ENCODE measurements at regions not wholly inside any gene's neighbourhood (a gene's known extent, or its start where the extent isn't known, plus 50 kb on each side); places are given as distances from the start of the nearest gene placed in this dataset.

DNA sequence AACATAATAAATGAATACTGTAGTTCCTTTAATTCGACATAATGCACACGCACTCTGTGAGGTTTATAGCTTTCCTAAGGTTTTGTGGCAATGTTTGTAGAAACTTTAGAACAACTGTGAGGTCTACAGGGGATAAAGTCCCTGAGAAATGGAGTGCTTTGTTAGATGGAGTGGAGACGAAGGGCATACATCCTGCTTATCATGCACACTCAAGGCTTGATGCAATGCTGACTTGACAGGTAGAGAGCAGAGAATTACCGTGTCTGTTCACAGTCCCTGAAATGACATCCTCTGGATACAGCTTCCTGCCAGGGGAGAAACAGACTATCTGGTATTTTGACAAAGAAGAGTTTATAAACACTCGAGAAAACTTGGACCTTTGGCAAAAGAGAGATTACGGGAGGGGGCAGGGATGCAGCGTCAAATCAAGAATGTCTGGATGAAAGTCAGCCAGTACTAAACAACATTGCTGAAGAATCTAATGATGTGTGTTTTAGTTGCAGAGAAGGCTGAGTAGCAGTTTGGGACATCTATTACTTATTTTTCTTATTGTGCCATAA, 766.9 kb upstream of the ZEB2 start:
- no peak overlapping the region for H3K27ac ChIP-seq
- H3K9me3 ChIP-seq: no peaks in the 10 kb centered on the region
- intact Hi-C loops (cut with DNase I): no loop called here
- no peak for DNase-seq
- H3K36me3 ChIP-seq: no peaks in the 10 kb centered on the region
- H3K27me3 ChIP-seq: no peaks in the 10 kb centered on the region
- 68 to 70% methylated on average over 7 of the region's 7 CpGs for WGBS, 2 donors
- no peak for TF ChIP-seq POLR2A (IDR thresholded peaks at IDR 0.05)
- TF ChIP-seq POLR2AphosphoS5 (IDR thresholded peaks at IDR 0.05): no peak
- TF ChIP-seq EP300 (IDR thresholded peaks at IDR 0.05): no peak
- TF ChIP-seq, protein P1, sequence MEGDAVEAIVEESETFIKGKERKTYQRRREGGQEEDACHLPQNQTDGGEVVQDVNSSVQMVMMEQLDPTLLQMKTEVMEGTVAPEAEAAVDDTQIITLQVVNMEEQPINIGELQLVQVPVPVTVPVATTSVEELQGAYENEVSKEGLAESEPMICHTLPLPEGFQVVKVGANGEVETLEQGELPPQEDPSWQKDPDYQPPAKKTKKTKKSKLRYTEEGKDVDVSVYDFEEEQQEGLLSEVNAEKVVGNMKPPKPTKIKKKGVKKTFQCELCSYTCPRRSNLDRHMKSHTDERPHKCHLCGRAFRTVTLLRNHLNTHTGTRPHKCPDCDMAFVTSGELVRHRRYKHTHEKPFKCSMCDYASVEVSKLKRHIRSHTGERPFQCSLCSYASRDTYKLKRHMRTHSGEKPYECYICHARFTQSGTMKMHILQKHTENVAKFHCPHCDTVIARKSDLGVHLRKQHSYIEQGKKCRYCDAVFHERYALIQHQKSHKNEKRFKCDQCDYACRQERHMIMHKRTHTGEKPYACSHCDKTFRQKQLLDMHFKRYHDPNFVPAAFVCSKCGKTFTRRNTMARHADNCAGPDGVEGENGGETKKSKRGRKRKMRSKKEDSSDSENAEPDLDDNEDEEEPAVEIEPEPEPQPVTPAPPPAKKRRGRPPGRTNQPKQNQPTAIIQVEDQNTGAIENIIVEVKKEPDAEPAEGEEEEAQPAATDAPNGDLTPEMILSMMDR (IDR thresholded peaks at IDR 0.05): no peak
- H3K4me1 ChIP-seq: no peaks in the 10 kb centered on the region
- no peak overlapping the region for H3K4me3 ChIP-seq

DNA sequence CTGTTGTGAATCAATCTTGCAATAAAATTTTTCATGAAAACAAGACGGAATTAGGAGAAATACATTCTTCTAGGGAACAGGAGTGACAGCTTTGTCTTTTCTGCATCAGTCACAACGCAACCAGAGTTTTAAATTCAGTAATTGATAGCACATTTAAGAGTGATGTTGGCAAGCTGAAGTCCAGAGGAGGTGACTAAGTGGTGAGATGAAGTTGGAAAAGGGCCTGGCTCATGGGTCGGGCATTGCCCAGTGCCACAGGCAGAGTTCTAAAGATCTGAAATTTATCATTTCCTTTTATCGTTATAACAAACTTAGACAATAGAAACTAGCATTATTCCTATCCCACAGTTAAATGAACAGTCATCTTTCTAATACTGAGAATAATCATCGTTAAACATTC, 764.6 kb upstream of the ZEB2 start:
- WGBS, 2 donors: 74 to 92% methylated on average over 5 of the region's 5 CpGs
- Histone ChIP-seq H3K4me3 (no peak overlapping the region), H3K9me3 (no peaks in the 10 kb centered on the region), H3K36me3 (no peaks in the 10 kb centered on the region), H3K4me1 (no peaks in the 10 kb centered on the region), H3K27me3 (no peaks in the 10 kb centered on the region), H3K27ac (no peak overlapping the region)
- no peak for DNase-seq
- intact Hi-C loops (cut with DNase I): no loop called here
- TF ChIP-seq, protein P1 (IDR thresholded peaks at IDR 0.05): no peak

DNA sequence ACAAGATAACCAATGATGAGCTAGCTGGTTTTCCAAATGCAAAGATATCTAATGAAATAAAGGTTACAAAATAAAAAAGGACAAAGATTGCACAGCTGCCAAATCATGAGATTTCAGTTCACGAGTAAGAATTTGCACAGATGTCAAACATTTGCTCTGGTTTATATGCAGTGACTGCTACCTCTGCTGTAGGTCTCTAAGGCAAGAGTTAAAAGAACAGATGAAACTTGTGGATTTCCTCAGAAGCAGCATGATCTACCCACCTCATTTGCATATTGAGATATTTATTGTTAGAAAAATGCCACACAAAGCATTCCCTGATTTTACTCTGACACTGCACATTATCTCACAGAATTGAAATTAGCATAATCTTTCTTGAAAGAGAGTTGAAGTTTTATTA, 763.2 kb upstream of the ZEB2 start:
- Histone ChIP-seq H3K27ac (no peak overlapping the region), H3K9me3 (no peaks in the 10 kb centered on the region), H3K4me3 (no peak overlapping the region), H3K4me1 (no peaks in the 10 kb centered on the region), H3K36me3 (no peaks in the 10 kb centered on the region), H3K27me3 (no peaks in the 10 kb centered on the region)
- WGBS, 2 donors: 31 to 56% methylated on average over 1 of the region's 1 CpG
- intact Hi-C loops (cut with DNase I): no loop called here
- no peak for DNase-seq
- TF ChIP-seq POLR2AphosphoS5 (IDR thresholded peaks at IDR 0.05): no peak
- TF ChIP-seq, protein P1 (IDR thresholded peaks at IDR 0.05): no peak
- no peak for TF ChIP-seq POLR2A (IDR thresholded peaks at IDR 0.05)
- no peak for TF ChIP-seq EP300 (IDR thresholded peaks at IDR 0.05)

DNA sequence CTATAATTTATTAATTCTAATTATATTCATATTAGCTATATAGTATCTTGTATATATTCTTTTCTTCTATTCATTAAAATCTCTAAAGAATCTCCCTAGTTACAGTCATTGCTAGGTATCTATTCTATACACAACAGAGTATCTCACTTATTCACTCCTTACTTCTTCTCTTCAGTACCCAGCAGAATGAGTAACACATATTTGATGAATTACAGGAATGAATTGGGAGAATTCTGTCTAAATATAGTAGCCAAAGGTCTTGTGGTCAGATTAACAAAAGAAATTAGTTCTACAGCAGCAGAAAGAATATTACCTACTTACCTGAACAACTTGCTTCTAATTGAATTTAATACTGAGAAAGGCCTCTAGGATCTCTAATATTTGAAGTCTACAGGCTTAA, 758.0 kb upstream of the ZEB2 start:
- TF ChIP-seq EP300 (IDR thresholded peaks at IDR 0.05) (no peak), POLR2A (IDR thresholded peaks at IDR 0.05) (no peak)
- TF ChIP-seq, protein P1 (IDR thresholded peaks at IDR 0.05): no peak
- Histone ChIP-seq H3K9me3 (no peaks in the 10 kb centered on the region), H3K4me3 (no peak overlapping the region), H3K27me3 (no peaks in the 10 kb centered on the region), H3K4me1 (no peaks in the 10 kb centered on the region), H3K27ac (no peak overlapping the region), H3K36me3 (no peaks in the 10 kb centered on the region)
- intact Hi-C loops (cut with DNase I): no loop called here
- no peak for DNase-seq

DNA sequence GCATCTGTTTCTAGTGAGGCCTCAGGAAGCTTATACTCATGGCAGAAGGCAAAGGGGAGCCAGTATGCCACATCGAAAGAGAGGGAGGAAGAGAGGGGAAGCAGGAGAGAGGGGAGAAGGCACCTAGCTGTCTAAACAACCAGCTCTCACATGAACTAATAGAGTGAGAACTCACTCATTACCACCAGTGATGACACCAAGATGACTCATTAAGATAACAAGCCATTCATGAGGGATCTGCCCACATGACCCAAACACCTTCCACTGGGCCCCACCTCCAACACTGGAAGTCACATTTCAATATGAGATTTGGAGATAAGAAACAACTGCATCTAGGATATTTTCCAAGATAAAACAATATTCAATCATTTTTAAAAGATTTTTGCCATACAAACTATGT, 753.9 kb upstream of the ZEB2 start:
- H3K4me3 ChIP-seq: no peak overlapping the region
- no peaks in the 10 kb centered on the region for H3K4me1 ChIP-seq
- no peaks in the 10 kb centered on the region for H3K9me3 ChIP-seq
- no peaks in the 10 kb centered on the region for H3K36me3 ChIP-seq
- intact Hi-C loops (cut with DNase I): no loop called here
- WGBS, 2 donors: 77 to 95% methylated on average over 1 of the region's 1 CpG
- no peak for DNase-seq
- TF ChIP-seq POLR2A (IDR thresholded peaks at IDR 0.05): no peak
- no peak for TF ChIP-seq POLR2AphosphoS5 (IDR thresholded peaks at IDR 0.05)
- no peak for TF ChIP-seq EP300 (IDR thresholded peaks at IDR 0.05)
- TF ChIP-seq, protein P1 (IDR thresholded peaks at IDR 0.05): no peak
- no peaks in the 10 kb centered on the region for H3K27me3 ChIP-seq
- H3K27ac ChIP-seq: no peak overlapping the region

Measured in sigmoid colon (tissue), 6 donors.